ENCODE measurements at regions not wholly inside any gene's neighbourhood (a gene's known extent, or its start where the extent isn't known, plus 50 kb on each side); places are given as distances from the start of the nearest gene placed in this dataset.

- Histone ChIP-seq H3K27me3 (peaks cover 0 to 36% (median 0%) of the 10 kb centered on the region in 7 donors), H3K4me3 (no peak overlapping the region), H3K9me3 (no peaks in the 10 kb centered on the region), H3K27ac (no peak overlapping the region), H3K36me3 (no peaks in the 10 kb centered on the region), H3K4me1 (peaks cover 0 to 37% (median 5%) of the 10 kb centered on the region in 9 donors)
- ATAC-seq: no peak
- intact Hi-C loops (cut with DNase I): loop anchor here in 4 of 10 donors (10.0 kb wide), 3 partner anchors 90 to 110 kb away; no protein-coding TSS in a partner anchor
- no peak for TF ChIP-seq CTCF (IDR thresholded peaks at IDR 0.05)
- 63 to 70% methylated on average over 21 of the region's 21 CpGs for WGBS, 2 donors
- DNase-seq: no peak
Observed at GRCh38 chrX:39904816-39905537, 192.8 kb downstream of the BCOR start.

GRCh38 chrX:39905538-39905891 lies 192.2 kb downstream of the BCOR start:
- H3K9me3 ChIP-seq: no peaks in the 10 kb centered on the region
- TF ChIP-seq CTCF (IDR thresholded peaks at IDR 0.05): no peak
- WGBS, 2 donors: 30 to 40% methylated on average over 14 of the region's 14 CpGs
- no peaks in the 10 kb centered on the region for H3K36me3 ChIP-seq
- H3K27me3 ChIP-seq: peaks cover 0 to 31% (median 0%) of the 10 kb centered on the region in 7 donors
- H3K4me3 ChIP-seq: no peak overlapping the region
- intact Hi-C loops (cut with DNase I): loop anchor here in 4 of 10 donors (10.0 kb wide), 3 partner anchors 91 to 109 kb away; no protein-coding TSS in a partner anchor
- H3K4me1 ChIP-seq: peaks cover 0 to 37% (median 5%) of the 10 kb centered on the region in 9 donors
- peak overlapping the region in 1 of 10 donors; percentile 25 for H3K27ac ChIP-seq
- no peak for ATAC-seq
- DNase-seq: no peak

DNA sequence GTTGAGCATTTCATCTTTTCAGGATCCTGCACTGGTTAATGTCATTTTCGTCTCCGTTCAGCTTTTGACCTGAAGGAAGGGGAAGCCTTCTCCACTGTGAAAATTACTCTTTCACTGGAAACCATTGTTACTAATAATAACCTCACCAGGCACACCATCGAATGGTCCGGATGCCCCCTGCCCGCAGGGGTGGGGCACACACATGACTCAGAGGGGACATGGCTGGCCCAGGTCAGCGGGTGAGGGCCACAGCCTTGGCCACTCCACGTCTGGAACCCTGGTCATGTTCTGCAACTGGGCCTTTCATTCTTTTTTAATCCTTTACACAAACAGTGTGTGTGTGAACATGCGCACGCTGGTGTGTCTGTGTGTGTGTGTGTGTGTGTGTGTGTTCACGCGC lies 191.8 kb downstream of the BCOR start:
- peaks cover 0 to 26% (median 0%) of the 10 kb centered on the region in 7 donors for H3K27me3 ChIP-seq
- DNase-seq (no peak), ATAC-seq (no peak)
- H3K36me3 ChIP-seq: no peaks in the 10 kb centered on the region
- H3K9me3 ChIP-seq: no peaks in the 10 kb centered on the region
- H3K27ac ChIP-seq: peak overlapping the region in 1 of 10 donors; percentile 25
- no peak for TF ChIP-seq CTCF (IDR thresholded peaks at IDR 0.05)
- intact Hi-C loops (cut with DNase I): loop anchor here in 4 of 10 donors (10.0 kb wide), 3 partner anchors 91 to 109 kb away; no protein-coding TSS in a partner anchor
- H3K4me1 ChIP-seq: peaks cover 0 to 37% (median 5%) of the 10 kb centered on the region in 9 donors
- 59 to 64% methylated on average over 11 of the region's 11 CpGs for WGBS, 2 donors
- H3K4me3 ChIP-seq: no peak overlapping the region

GRCh38 chrX:39907964-39908661 lies 189.6 kb downstream of the BCOR start:
- no peak for TF ChIP-seq CTCF (IDR thresholded peaks at IDR 0.05)
- no peaks in the 10 kb centered on the region for H3K36me3 ChIP-seq
- peak; percentile 80 to 94 (median 88) for ATAC-seq
- H3K27me3 ChIP-seq: peaks cover 0 to 20% (median 0%) of the 10 kb centered on the region in 7 donors
- peak; percentile 44 to 54 for DNase-seq
- H3K4me1 ChIP-seq: peaks cover 0 to 37% (median 5%) of the 10 kb centered on the region in 9 donors
- H3K27ac ChIP-seq: peak overlapping the region in 8 of 10 donors; percentile 25 to 70 (median 34)
- intact Hi-C loops (cut with DNase I): loop anchor here in 4 of 10 donors (10.0 kb wide), 3 partner anchors 93 to 107 kb away; no protein-coding TSS in a partner anchor
- 50 to 56% methylated on average over 14 to 15 of the region's 16 CpGs for WGBS, 2 donors
- no peaks in the 10 kb centered on the region for H3K9me3 ChIP-seq
- no peak overlapping the region for H3K4me3 ChIP-seq

Measured in heart right ventricle (tissue), 16 donors.